Embryonic facial prominence (tissue), 1 donor: ENCODE measurements at regions not wholly inside any gene's neighbourhood (a gene's known extent, or its start where the extent isn't known, plus 50 kb on each side); places are given as distances from the start of the nearest gene placed in this dataset.
"Not testable (repeated sequence)": the region's sequence is repeated elsewhere in the genome, so short reads cannot be mapped to it uniquely, and the experiment has no call there.

Experiments
- DNase-seq: peaks from one replicate; pipeline ENCODE4 v3.0.0-alpha.2; 2016; ENCODE audit errors: extremely low spot score

DNA sequence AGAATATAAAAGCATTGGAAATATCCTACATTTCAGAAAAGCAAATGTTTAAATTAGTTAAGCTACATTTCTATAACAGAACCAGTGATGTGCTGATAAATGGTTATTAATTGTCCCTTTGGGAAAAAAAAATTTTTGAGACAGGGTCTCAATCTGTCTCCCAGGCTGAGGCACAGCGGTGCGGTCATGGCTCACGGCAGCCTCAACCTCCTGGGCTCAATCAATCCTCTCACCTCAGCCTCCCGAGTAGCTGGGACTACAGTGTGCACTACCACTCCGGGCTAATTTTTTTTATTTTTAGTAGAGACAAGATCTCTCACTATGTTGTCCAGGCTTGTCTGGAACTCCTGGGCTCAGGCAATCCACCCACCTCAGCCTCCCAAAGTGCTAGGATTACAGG is 194.8 kb upstream of the SALL3 start:
- DNase-seq, result no peak

DNA sequence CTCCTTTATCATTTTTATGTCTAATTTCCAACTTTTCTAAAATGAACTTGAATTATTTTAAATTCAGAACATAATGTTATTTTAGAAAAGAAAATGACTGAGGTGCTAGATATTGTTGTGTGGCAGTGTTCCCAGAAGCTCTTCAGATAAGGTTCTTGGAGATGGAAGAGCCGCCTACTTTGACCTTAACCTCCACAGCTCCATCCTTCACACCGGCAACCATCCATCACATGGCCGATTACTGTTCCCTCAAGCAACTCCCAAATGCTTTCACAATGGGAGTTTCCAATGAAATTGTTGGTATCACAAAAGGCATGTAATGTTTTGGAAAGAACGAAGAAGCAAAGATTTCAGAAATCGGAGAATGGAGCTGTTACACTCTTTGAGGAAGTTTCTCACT is 193.9 kb upstream of the SALL3 start:
- DNase-seq, result no peak

DNA sequence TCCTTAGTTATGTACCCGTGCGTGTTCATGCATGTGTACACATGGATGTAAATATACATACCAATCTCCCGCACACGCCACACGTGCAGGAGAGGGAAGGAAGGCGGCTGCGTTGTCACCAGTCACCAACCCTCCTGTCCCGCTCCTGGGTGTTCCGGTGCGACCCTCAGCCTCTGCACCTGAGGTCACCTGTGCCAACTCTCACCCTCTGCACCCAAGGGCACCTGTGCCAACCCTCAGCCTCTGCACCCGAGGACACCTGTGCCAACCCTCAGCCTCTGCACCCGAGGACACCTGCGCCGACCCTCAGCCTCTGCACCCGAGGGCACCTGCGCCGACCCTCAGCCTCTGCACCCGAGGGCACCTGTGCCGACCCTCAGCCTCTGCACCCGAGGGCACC is 192.8 kb upstream of the SALL3 start:
- DNase-seq, result no peak

DNA sequence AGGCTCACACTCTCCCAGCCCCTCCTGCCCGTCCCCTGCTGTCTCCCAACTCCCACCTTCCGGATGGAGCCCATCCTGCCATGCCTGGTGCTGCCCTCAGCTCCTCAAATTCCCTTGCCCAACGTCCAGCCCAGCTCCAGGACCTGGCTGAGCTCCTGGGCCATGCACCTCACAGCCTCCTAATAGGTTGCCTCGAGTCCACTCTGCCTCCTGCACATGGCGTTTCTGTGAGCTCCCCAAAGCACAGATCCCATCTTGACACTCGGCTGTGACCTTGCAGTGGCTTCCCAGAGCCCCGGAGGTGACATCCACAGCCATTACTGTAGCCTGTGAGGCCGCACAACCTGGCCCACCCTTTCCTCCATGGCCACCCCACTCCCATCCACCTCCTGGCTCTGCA is 191.9 kb upstream of the SALL3 start:
- DNase-seq, result no peak

DNA sequence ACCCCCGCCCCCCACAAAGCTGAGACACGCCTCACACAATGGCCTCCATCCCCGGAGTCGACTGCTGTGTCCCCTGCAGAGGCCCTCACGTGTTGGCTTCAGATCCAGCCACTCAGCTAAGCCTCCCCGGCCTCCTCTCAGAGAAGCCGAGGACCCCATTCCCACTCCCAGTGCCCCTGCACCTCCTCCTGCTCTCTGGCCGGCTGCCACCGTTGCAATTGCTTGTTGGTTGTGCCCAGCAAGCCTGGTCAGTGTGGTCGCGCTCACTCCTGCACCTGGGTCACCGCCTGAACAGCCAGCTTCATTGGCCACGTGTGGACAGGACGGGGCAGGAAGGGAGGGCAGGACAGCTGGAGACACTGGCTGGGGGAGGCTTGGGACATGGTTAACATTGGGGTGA is 191.5 kb upstream of the SALL3 start:
- no peak for DNase-seq

DNA sequence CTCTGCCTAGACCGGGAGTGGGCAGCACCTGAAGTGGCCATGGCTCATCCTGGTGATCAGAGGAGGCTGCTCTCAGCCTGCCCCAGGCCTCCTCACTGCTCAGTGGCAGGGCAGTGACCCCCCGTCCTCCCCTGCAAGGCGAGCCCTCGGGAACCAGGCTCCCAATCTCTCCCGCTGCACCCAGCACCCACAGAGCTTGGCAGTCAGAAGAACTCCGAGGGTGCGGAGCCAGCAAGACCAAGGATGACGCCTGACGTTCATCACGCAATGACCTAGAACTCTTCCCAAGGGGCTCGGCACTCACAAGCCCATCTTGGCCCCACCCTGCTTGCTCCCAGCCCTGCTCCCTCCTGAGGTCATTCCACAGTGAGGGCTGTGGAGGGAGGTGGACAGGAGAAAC is 189.8 kb upstream of the SALL3 start:
- no peak for DNase-seq

DNA sequence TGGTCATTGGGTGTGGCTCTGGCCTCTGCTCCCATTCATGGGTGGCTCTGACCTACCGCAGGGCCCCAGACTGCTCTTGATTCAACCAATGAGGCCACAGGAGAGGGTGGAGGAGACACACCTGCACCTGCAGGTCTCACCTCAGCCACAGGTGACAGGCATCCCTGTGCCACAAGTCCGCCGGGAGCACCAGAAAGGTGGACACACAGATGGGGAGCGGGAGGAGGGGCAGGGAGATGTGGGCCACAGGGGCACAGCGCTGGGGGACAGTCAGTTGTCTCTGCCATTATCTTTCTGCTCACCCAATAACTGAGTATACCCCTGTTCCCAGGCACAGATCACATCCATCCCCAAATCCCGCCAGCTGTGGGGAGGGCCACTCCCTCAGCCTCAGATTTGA is 189.1 kb upstream of the SALL3 start:
- no peak for DNase-seq

DNA sequence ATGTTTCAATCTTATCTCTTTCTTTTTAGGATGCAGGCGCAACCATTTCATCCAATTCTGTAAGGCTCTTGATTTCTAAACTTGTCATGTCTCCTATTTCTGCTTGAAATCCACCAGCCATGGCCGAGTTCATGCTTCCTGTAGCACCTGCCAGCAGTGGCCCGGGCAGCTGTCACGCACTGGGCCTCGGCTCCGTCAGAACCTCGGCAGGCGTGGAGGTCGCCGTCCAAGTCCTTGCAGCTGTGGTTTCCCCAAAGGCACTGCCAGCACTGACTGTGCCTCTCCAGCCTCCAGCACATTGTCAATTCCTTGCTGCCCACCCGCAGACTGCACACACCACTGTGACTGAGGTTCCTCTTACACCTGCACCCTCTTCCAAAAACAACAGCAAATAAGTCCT is 188.7 kb upstream of the SALL3 start:
- DNase-seq, result no peak

DNA sequence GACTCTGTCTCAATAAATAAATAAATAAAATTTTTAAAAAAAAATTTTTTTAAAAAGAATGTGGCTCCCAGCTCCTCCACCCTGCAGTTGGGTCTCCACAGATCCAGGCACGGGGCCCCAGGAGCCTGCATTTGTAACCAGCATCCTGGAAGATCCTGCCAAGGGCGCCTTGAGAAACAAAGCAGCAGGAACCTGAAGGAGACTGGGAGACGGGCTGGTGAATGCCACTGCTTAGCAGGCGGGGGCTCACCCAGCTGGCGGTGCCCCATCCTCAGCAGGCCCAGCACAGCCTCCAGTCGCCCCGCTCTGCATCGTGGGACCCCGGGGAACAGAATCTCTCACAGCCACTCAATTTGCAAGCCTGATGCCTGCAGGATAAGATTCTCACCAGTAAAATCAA is 187.5 kb upstream of the SALL3 start:
- no peak for DNase-seq

DNA sequence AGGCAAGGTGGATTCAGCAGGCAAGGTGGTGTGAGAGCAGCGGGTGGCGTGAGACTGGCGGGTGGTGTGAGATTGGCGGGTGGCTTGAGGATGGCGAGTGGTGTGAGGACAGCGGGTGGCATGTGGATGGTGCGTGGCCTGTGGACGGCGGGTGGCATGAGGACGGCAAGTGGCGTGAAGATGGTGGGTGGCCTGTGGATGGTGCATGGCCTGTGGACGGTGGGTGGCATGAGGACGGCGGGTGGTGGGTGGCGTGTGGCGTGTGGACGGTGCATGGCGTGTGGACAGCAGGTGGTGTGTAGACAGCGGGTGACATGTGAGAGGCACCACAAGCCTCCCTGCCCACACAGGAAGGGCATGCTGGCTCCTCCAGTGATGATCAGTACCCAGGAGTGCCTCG is 186.9 kb upstream of the SALL3 start:
- no peak for DNase-seq

DNA sequence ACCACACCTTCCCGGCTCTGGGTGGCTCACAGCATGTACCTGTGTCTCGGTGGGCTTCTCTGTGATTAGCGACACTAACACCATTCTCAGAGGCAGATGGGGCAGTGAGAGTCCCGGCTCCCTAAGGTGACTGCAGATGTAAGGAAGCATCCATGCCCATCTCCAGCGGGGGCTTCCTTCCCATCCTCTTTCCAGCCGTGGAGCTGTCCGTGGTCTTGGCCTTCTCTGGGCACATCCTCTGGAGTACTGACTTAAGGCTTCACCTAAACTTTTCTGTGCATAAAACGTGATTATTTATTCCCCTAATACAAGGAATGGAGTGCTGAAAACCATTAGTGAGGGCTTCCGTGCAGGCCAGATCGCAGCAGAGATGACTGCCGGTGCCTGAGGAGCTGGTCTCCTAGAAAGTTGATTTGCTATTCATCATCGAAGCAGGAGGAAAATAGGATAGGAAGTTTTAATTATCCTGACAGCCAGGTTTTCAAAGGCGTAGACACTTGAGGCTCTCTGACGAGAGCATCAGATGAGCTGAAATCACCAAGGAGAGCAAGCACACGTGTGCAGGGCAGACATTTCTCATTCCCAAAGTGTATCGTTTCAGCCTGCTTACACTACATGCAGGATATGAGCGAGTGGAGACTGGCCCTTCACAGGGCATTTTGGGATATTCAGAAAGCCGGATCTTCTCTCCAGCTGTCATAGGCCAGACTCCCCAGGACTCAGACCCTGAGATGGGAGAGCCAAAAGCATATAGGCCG is 186.1 kb upstream of the SALL3 start:
- no peak for DNase-seq

DNA sequence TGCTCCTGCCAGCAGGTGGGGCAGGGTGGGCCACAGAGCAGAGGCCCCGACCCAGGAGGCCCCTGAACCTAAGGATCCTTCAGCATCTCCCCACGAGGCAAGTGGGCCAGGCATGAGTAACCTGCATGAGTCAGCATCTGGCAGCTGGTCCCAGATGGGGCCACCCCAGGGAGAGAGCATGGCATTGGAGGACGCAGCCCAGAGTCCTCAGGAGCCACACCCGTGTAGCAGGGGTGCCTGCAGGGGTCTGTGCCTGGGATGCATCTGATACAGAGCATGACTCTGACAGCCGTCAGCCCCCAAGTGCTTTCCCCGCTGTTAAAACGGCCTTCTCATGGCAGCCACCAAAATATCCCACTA is 185.6 kb upstream of the SALL3 start:
- no peak for DNase-seq

DNA sequence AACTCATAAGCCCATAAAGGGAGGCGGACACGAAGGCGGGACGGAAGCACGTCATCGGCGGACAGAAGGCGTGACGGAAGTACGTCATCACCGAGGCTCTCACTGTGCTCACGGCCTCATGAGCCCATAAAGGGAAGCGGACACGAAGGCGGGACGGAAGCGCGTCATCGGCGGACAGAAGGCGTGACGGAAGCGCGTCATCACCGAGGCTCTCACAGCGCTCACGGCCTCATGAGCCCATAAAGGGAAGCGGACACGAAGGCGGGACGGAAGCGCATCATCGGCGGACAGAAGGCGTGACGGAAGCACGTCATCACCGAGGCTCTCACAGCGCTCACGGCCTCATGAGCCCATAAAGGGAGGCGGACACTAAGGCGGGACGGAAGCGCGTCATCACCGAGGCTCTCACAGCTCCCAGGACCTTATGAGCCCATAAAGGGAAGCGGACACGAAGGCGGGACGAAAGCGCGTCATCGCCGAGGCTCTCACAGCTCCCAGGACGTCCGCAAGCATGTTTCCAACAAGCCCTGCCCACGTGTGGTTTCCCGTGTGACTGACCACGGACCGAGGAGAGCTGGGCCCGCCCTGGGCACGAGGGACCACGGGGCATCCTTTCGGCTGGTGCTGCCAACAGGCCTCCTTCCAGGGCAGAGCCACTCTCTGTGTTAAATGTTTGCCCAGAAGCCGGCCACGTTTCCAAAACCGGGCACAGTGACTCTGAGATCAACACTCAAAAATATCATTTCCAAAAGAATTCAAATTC is 182.7 kb upstream of the SALL3 start:
- no peak for DNase-seq

DNA sequence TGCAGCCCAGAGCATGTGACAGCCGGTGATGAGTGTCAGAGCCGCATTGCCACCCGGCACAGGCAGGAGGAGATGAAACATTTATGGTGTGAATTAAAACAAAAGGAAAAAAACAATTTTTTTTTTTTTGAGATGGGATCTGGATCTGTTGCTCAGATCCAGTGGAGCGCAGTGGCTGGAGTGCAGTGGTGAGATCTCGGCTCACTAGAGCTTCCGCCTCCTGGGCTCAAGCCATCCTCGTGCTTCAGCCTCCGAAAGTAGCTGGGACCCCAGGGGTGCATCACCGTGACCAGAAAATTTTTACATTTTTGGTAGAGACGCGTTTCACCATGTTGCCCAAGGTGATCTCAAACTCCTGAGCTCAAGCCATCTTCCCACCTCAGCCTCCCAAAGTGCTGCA is 182.1 kb upstream of the SALL3 start:
- no peak for DNase-seq

DNA sequence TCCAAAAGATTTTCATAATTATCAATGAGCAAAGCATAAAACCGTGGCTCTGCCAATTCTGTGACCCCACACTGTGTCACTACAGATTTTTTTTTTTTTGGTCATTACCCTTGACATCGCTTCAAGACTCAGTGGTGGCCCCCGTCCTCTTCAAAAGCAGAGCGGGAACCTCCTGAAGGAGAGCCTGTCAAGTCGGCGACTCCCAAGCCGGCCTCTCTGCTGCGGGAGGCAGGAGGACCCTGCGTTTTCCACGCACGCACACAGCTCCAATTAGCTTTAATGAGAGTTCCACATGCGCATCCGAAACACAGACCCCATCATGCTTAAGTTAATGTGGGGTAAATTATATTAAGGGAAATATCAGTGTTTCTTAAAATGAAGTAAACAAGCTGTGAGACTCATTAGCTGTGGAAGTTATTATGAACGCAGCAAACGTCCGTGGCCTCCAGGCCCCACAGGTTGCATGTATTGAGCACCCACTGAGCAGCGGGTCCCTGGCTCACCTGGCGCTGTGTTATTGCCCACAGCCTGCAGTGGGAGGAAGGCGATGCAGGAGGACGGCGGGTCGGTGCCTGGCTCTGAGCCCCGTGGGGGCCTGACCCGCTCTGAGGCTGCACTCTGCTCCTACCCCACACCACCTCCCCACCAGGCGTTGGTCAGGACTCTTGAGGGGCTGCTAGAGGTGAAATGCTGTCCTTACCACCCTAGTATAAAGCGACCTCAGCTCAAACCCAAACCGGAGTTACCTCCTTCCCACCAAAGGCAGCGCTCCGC is 181.0 kb upstream of the SALL3 start:
- no peak for DNase-seq

DNA sequence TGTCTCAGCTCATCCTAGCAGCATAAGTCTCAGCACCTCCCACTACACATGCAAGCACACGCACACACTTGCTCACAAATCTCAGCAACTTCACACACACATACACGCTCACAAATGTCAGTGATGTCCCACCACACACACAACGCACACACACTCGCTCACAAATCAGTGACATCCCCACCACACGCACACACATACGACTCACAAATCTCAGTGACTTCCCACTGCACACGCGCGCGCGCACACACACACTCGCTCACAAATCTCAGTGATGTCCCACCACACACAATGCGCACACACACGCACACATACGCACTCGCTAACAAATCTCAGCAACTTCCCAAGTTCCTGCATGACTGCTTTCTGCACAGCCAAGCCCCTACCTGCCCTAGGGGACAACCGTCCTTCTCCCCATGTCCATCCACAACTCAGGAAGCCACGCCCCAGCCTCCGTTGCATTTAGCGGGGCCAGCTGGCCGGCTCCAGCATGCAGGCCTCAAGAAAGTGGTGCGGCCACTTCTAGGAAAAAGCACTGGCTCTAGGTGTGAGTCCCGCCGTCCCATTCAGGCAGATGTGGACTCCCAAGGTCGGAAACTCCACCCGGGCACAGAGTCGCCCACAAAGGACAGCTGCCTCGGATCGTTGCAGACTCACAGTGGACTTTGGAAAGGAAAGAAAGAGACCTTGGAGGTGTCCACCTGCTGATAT is 180.1 kb upstream of the SALL3 start:
- DNase-seq, result no peak

DNA sequence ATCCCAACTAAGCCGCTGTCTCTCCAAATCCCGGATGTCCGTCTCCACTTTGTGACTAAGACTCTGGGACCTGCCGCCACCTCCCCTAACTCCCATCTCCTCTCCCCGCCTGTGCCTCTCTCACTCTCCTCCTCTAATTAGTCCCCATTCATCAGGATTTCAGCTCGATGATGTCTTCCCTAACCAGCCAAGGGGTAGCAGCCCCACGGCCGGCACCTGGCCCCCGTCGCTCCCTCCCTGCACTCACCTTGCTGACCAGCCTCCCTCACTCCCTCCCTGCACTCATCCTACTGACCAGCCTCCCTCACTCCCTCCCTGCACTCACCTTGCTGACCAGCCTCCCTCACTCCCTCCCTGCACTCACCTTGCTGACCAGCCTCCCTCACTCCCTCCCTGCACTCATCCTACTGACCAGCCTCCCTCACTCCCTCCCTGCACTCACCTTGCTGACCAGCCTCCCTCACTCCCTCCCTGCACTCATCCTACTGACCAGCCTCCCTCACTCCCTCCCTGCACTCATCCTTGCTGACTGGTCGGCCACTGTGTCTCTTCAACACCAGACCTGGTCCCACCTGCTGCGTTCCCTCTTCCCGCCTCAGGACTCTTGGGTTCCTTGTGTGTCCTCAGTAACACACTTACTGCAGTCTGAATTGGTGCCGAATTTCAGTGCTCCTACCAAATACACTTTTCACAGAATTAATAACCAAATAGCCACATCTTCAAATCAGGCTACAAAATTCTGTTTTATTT is 179.3 kb upstream of the SALL3 start:
- not testable (repeated sequence) for DNase-seq

DNA sequence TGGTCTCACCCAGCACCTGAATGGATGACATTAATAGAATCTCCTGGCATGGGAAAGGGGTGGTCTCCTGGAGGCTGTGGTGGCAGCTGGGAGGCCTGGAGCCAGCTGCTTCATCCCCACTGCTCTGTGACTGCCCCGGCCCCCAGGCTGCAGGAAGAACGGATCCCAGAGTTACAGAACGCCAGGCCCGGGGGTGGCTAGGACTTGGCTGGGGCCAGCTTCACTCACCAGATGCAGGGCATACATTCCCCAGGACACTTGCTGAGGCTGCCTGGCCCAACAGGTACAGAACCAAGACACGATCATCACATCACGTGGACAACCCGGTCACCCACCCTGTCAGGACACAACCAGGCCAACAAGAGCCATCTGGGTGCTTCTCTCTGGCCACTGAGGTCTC is 178.6 kb upstream of the SALL3 start:
- DNase-seq, result no peak

DNA sequence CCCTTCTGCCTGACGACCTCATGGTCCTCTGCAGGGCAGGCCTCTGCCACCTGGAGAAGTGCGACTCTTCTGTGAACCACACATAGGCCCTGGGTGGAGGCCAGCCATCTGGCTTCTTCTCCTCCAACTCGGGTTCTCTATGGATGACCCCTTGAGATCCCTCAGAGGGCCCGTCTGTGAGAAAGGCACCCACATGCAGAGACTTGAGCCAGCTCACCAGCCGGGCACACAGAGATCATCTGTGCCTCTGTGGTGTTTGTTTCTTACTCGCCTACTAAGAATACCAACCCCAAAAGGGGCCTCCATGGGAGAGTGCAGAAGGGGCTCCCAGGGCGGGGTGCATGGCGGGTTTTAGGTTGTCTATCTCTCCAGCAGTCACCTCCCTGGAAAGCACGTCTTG is 176.5 kb upstream of the SALL3 start:
- DNase-seq, result no peak

DNA sequence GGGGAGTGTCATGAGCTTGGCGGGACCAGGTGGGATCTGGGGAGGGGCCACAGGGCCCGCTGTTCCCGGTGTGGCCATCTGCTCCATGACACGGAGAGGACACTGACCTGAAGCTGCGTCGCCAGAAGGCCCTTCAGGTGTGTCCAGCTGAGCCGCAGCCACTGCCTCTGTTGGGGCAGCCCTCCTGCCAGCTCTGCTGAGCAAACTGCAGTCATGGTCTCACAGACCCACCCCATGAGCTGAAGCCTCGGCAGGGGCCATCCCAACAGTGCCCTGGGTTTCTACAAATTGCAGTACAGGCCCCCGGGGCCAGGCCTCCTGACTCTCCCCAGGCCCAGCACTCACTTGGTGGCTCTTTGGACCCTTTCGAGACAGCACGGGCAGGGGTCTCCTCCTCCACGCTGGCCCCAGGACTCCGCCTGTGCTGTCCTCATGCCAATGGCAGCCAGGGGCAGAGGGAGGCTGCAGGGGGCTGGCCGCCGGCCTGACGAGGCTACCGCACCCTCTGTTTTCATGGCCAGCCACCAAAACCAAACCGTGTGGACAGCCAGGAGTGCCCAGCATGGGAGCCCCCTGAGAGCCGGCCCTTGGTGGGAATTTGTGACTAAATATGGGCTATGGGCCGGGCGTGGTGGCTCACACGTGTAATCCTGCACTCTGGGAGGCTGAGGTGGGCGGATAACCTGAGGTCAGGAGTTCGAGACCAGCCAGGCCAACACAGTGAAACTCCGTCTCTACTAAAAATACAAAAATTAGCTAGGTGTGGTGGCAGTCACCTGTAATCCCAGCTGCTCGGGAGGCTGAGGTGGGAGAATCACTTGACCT is 175.2 kb upstream of the SALL3 start:
- no peak for DNase-seq

DNA sequence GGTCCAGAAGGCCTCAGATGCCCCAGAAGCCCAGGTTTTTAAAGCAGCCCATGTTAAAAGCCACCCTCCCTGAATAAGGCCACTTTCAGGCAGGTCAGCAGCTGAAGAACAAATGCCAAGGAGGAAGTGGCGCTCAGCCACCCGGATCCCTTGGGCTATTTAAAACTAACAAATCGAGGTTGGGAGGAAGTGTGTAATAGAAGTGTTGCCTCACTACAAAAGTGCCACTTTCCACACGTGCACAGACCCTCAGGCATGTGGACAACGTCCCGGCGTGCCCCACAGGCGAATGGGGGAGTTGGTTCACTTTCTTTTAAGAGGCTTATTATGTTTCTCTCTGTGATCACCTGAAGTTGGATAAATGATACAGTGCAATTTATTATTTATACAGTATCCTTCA is 173.8 kb upstream of the SALL3 start:
- no peak for DNase-seq
